ENCODE measurements at regions not wholly inside any gene's neighbourhood (a gene's known extent, or its start where the extent isn't known, plus 50 kb on each side); places are given as distances from the start of the nearest gene placed in this dataset.

DNA sequence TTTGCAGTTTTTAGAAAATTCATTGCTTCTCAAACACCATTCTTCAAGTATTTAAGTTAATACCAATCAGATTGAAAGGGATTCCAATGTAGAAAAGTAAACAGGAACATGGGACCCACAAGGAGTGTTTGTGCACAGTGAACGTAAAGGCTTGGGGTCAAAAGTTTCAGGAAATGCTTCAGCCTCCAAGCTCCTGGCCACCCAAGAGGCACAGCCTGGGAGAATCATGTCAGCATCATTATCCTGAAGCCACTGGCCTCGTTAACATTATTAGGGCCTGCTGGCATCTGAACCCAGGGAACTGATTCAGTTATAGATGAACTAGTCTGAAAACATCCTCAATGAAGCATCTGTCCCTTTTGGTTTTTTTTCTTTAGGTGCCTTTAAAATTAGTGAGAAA is 122.9 kb downstream of the NXNL2 start:
- Histone ChIP-seq H3K9me3 (ENCODE audit: low read length) (no peaks in the 10 kb centered on the region), H2AFZ (ENCODE audit: low read length) (no peak overlapping the region)

DNA sequence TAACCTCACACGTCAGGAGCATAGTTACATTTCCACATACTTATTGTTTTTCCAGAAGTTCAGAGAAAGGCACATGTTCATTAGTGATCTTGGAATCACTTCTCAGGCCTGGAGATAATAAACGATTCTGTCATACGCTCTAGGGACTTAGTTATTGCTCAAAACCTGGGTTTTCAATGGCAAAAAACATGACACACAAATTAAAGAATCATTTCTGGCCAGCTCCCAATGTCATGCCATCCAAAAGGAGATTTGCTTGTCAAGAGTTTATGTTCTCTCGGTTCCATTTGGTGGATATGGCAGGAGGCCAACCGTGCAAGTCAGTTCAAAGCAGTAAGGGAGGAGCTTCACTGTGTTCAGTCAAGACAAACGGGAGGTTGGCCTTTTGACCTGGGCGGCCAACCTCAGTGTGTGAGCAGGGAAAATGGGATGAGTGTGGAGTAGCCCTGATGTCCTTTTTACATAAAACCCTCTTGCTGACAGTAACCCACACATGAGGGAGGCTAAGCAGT is 123.4 kb downstream of the NXNL2 start:
- Histone ChIP-seq H3K9me3 (ENCODE audit: low read length) (no peaks in the 10 kb centered on the region), H3K9ac (ENCODE audit: low read length) (no peak overlapping the region), H3K79me2 (ENCODE audit: insufficient read depth, low read length) (no peaks in the 10 kb centered on the region), H3K4me1 (ENCODE audit: insufficient read depth, low read length, severe bottlenecking) (no peaks in the 10 kb centered on the region), H4K20me1 (ENCODE audit: insufficient read depth, low read length) (no peaks in the 10 kb centered on the region), H3K27me3 (ENCODE audit: insufficient read depth, low read length) (no peaks in the 10 kb centered on the region), H2AFZ (ENCODE audit: low read length) (no peak overlapping the region), H3K4me3 (ENCODE audit: low read depth, low read length, poor library complexity, severe bottlenecking) (no peak overlapping the region), H3K9me2 (ENCODE audit: low read depth, low read length) (no peaks in the 10 kb centered on the region), H3F3A (ENCODE audit: insufficient read depth, low read length) (no peaks in the 10 kb centered on the region), H3K27ac (ENCODE audit: low read depth, low read length, poor library complexity, severe bottlenecking) (no peak overlapping the region), H3K4me2 (ENCODE audit: low read length) (no peak overlapping the region), H3K36me3 (ENCODE audit: insufficient read depth, low read length) (no peaks in the 10 kb centered on the region)
- TF ChIP-seq EZH2 (IDR thresholded peaks at IDR 0.05; ENCODE audit: borderline replicate concordance, low read length), result no peak
- TF ChIP-seq, protein P1, sequence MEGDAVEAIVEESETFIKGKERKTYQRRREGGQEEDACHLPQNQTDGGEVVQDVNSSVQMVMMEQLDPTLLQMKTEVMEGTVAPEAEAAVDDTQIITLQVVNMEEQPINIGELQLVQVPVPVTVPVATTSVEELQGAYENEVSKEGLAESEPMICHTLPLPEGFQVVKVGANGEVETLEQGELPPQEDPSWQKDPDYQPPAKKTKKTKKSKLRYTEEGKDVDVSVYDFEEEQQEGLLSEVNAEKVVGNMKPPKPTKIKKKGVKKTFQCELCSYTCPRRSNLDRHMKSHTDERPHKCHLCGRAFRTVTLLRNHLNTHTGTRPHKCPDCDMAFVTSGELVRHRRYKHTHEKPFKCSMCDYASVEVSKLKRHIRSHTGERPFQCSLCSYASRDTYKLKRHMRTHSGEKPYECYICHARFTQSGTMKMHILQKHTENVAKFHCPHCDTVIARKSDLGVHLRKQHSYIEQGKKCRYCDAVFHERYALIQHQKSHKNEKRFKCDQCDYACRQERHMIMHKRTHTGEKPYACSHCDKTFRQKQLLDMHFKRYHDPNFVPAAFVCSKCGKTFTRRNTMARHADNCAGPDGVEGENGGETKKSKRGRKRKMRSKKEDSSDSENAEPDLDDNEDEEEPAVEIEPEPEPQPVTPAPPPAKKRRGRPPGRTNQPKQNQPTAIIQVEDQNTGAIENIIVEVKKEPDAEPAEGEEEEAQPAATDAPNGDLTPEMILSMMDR (IDR thresholded peaks at IDR 0.05; ENCODE audit: low read length), result no peak

More for the DNA sequence above, 122.9 kb downstream of the NXNL2 start:
- no peaks in the 10 kb centered on the region for H3K27me3 ChIP-seq (ENCODE audit: insufficient read depth, low read length)
- H3K4me3 ChIP-seq (ENCODE audit: low read depth, low read length, poor library complexity, severe bottlenecking), result no peak overlapping the region
- no peaks in the 10 kb centered on the region for H3F3A ChIP-seq (ENCODE audit: insufficient read depth, low read length)
- H3K4me1 ChIP-seq (ENCODE audit: insufficient read depth, low read length, severe bottlenecking), result no peaks in the 10 kb centered on the region
- H3K9me2 ChIP-seq (ENCODE audit: low read depth, low read length), result no peaks in the 10 kb centered on the region
- no peak overlapping the region for H3K4me2 ChIP-seq (ENCODE audit: low read length)
- no peaks in the 10 kb centered on the region for H3K36me3 ChIP-seq (ENCODE audit: insufficient read depth, low read length)
- no peak for TF ChIP-seq EZH2 (IDR thresholded peaks at IDR 0.05; ENCODE audit: borderline replicate concordance, low read length)
- TF ChIP-seq, protein P1 (IDR thresholded peaks at IDR 0.05; ENCODE audit: low read length), result no peak
- H3K9ac ChIP-seq (ENCODE audit: low read length), result no peak overlapping the region
- no peak overlapping the region for H3K27ac ChIP-seq (ENCODE audit: low read depth, low read length, poor library complexity, severe bottlenecking)
- no peaks in the 10 kb centered on the region for H4K20me1 ChIP-seq (ENCODE audit: insufficient read depth, low read length)
- H3K79me2 ChIP-seq (ENCODE audit: insufficient read depth, low read length), result no peaks in the 10 kb centered on the region

DNA sequence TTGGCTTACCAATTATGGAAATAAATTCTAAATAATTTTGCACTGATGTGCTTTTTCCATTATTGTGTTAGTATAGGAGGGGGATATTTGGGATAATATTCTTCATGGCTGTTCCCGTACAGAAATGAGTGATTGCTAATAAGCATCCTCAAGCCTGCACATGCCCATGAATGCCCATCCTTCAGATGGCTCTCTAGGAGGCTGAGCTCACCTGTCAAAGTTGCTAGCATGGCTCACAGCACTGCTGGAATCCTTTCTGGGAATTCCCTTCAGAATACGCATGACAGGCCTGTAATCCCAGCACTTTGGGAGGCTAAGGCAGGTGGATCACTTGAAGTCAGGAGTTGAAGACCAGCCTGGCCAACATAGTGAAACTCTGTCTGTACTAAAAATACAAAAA is 124.1 kb downstream of the NXNL2 start:
- H3K4me2 ChIP-seq (ENCODE audit: low read length), result no peak overlapping the region
- TF ChIP-seq, protein P1 (IDR thresholded peaks at IDR 0.05; ENCODE audit: low read length), result no peak
- no peak for TF ChIP-seq EZH2 (IDR thresholded peaks at IDR 0.05; ENCODE audit: borderline replicate concordance, low read length)
- no peaks in the 10 kb centered on the region for H3K79me2 ChIP-seq (ENCODE audit: insufficient read depth, low read length)
- H3K36me3 ChIP-seq (ENCODE audit: insufficient read depth, low read length), result no peaks in the 10 kb centered on the region
- no peaks in the 10 kb centered on the region for H3F3A ChIP-seq (ENCODE audit: insufficient read depth, low read length)
- H2AFZ ChIP-seq (ENCODE audit: low read length), result no peak overlapping the region
- no peaks in the 10 kb centered on the region for H4K20me1 ChIP-seq (ENCODE audit: insufficient read depth, low read length)
- H3K27ac ChIP-seq (ENCODE audit: low read depth, low read length, poor library complexity, severe bottlenecking), result no peak overlapping the region
- H3K27me3 ChIP-seq (ENCODE audit: insufficient read depth, low read length), result no peaks in the 10 kb centered on the region
- no peak overlapping the region for H3K9ac ChIP-seq (ENCODE audit: low read length)
- no peaks in the 10 kb centered on the region for H3K9me3 ChIP-seq (ENCODE audit: low read length)
- no peak overlapping the region for H3K4me3 ChIP-seq (ENCODE audit: low read depth, low read length, poor library complexity, severe bottlenecking)
- no peaks in the 10 kb centered on the region for H3K9me2 ChIP-seq (ENCODE audit: low read depth, low read length)
- no peaks in the 10 kb centered on the region for H3K4me1 ChIP-seq (ENCODE audit: insufficient read depth, low read length, severe bottlenecking)

Measured in OCI-LY1 (cell line).